ENCODE measurements at regions not wholly inside any gene's neighbourhood (a gene's known extent, or its start where the extent isn't known, plus 50 kb on each side); places are given as distances from the start of the nearest gene placed in this dataset.

DNA sequence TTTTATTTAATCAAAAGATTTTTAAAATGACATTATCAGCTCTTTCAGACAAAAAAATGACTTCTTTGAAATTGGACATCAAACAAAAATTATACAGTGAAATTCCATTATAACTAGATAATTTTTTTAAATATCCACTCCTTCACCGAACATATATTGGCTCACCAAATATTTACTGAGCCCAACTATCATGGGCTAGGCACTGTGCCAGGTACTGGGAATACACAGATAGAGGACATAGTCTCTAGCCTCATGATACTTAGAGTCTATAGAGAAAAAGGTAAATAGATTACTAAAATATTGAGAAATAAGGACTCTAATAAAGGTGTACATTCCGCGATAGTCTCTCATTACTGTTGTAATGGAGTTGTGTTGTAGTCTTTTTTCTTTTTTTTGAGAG is 219.9 kb downstream of the SEC23A start:
- no peak overlapping the region for H3K9ac ChIP-seq (ENCODE audit: insufficient read depth in 1 of 2, low read depth in 2 of 2, low read length in 2 of 2)
- H3K79me2 ChIP-seq (ENCODE audit: control insufficient read depth, insufficient read depth, low read length): no peaks in the 10 kb centered on the region
- no peaks in the 10 kb centered on the region for H3K27me3 ChIP-seq (ENCODE audit: control insufficient read depth in 2 of 2, insufficient read depth in 2 of 2, low read length in 2 of 2)
- in situ Hi-C loops (cut with MboI): no loop called here
- no peak for TF ChIP-seq THRAP3 (IDR thresholded peaks at IDR 0.05; ENCODE audit: borderline replicate concordance)
- no peak for TF ChIP-seq HNRNPLL (IDR thresholded peaks at IDR 0.05; ENCODE audit: low read depth, low read length, poor library complexity, severe bottlenecking)
- TF ChIP-seq, protein P1, sequence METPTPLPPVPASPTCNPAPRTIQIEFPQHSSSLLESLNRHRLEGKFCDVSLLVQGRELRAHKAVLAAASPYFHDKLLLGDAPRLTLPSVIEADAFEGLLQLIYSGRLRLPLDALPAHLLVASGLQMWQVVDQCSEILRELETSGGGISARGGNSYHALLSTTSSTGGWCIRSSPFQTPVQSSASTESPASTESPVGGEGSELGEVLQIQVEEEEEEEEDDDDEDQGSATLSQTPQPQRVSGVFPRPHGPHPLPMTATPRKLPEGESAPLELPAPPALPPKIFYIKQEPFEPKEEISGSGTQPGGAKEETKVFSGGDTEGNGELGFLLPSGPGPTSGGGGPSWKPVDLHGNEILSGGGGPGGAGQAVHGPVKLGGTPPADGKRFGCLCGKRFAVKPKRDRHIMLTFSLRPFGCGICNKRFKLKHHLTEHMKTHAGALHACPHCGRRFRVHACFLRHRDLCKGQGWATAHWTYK (CRISPR knock-in tag; IDR thresholded peaks at IDR 0.05): no peak
- no peak for TF ChIP-seq CEBPG (CRISPR knock-in tag; IDR thresholded peaks at IDR 0.05)
- no peak for TF ChIP-seq CEBPG (tag; conservative IDR thresholded peaks at IDR 0.05 in 1 of 2, IDR thresholded peaks at IDR 0.05 in 1 of 2)
- TF ChIP-seq ETS1 (conservative IDR thresholded peaks at IDR 0.05; ENCODE audit: control insufficient read depth, low read depth, low read length): no peak
- TF ChIP-seq ZNF780A (CRISPR knock-in tag; IDR thresholded peaks at IDR 0.05): no peak
- TF ChIP-seq EP400 (IDR thresholded peaks at IDR 0.05): no peak
- TF ChIP-seq ZKSCAN8 (CRISPR knock-in tag; IDR thresholded peaks at IDR 0.05): no peak
- TF ChIP-seq, protein P2, sequence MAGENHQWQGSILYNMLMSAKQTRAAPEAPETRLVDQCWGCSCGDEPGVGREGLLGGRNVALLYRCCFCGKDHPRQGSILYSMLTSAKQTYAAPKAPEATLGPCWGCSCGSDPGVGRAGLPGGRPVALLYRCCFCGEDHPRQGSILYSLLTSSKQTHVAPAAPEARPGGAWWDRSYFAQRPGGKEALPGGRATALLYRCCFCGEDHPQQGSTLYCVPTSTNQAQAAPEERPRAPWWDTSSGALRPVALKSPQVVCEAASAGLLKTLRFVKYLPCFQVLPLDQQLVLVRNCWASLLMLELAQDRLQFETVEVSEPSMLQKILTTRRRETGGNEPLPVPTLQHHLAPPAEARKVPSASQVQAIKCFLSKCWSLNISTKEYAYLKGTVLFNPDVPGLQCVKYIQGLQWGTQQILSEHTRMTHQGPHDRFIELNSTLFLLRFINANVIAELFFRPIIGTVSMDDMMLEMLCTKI (IDR thresholded peaks at IDR 0.05; ENCODE audit: partially characterized antibody): no peak
- TF ChIP-seq LARP7 (IDR thresholded peaks at IDR 0.05): no peak
- TF ChIP-seq SP2 (IDR thresholded peaks at IDR 0.05; ENCODE audit: extremely low read depth, low read depth, low read length, poor library complexity, severe bottlenecking): no peak
- no peak for TF ChIP-seq RBM14 (IDR thresholded peaks at IDR 0.05; ENCODE audit: borderline replicate concordance, insufficient read depth, low read depth, low read length)
- TF ChIP-seq YBX1 (IDR thresholded peaks at IDR 0.05): no peak
- no peak for TF ChIP-seq NFE2L1 (tag; IDR thresholded peaks at IDR 0.05; ENCODE audit: borderline replicate concordance, low read depth)
- TF ChIP-seq SLC30A9 (CRISPR knock-in tag; IDR thresholded peaks at IDR 0.05): no peak
- no peak for TF ChIP-seq ZBTB12 (CRISPR knock-in tag; IDR thresholded peaks at IDR 0.05)
- H2AFZ ChIP-seq (ENCODE audit: low read depth, low read length): no peak overlapping the region
- no peak overlapping the region for H3K4me2 ChIP-seq (ENCODE audit: insufficient read depth, low read length)
- ChIA-PET CTCF (ENCODE audit: low intra/inter-chr PET ratio) (no interaction called here), POLR2A (no interaction called here)
- H3K9me3 ChIP-seq (replicated peaks; ENCODE audit: control insufficient read depth, insufficient read depth, low read depth, low read length): no peaks in the 10 kb centered on the region
- no peak overlapping the region for H3K27ac ChIP-seq (ENCODE audit: extremely low read depth, low read depth, low read length)
- no peaks in the 10 kb centered on the region for H3K9me1 ChIP-seq (ENCODE audit: control insufficient read depth, insufficient read depth, low read length)
- H4K20me1 ChIP-seq (replicated peaks; ENCODE audit: control insufficient read depth, insufficient read depth, low read length): no peaks in the 10 kb centered on the region
- ATAC-seq (no peak), DNase-seq (ENCODE audit: extremely low read depth in 1 of 4, low spot score in 3 of 4) (no peak), FAIRE-seq (no peak)
- intact Hi-C loops (cut with micrococcal nuclease): no loop called here
- no TSS peak for BruUV-seq (replicated peaks)
- H3K36me3 ChIP-seq (ENCODE audit: control insufficient read depth, insufficient read depth, low read length): no peaks in the 10 kb centered on the region
- 4% methylated on average over 3 of the region's 3 CpGs for WGBS (ENCODE audit: insufficient coverage, low coverage, missing lambda C conversion rate)
- H3K4me3 ChIP-seq: no peak overlapping the region
- no peaks in the 10 kb centered on the region for H3K4me1 ChIP-seq (replicated peaks in 1 of 2; ENCODE audit: control insufficient read depth in 2 of 2, insufficient read depth in 2 of 2, low read length in 2 of 2)
